ENCODE measurements at regions not wholly inside any gene's neighbourhood (a gene's known extent, or its start where the extent isn't known, plus 50 kb on each side); places are given as distances from the start of the nearest gene placed in this dataset.

DNA sequence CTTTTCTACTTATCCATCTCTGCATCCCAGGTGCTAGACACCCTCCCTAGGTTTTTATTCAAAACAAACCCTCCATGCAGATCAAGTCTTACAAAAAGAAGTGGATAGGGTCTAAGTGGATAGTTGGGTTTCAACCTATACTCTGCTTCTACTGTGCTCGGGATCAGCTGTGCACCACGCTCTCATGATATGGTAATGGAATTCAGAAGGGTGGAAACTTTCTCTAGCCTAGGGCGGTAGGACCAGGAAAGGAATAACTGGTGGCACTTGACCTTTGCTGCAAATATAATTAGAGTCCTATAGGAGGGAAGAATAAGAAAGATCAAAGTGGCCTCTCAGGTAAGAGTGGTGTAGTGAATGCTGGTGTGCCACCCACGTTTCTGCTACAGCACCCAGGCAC lies 272.9 kb downstream of the GPD2 start:
- TF ChIP-seq, protein P1, sequence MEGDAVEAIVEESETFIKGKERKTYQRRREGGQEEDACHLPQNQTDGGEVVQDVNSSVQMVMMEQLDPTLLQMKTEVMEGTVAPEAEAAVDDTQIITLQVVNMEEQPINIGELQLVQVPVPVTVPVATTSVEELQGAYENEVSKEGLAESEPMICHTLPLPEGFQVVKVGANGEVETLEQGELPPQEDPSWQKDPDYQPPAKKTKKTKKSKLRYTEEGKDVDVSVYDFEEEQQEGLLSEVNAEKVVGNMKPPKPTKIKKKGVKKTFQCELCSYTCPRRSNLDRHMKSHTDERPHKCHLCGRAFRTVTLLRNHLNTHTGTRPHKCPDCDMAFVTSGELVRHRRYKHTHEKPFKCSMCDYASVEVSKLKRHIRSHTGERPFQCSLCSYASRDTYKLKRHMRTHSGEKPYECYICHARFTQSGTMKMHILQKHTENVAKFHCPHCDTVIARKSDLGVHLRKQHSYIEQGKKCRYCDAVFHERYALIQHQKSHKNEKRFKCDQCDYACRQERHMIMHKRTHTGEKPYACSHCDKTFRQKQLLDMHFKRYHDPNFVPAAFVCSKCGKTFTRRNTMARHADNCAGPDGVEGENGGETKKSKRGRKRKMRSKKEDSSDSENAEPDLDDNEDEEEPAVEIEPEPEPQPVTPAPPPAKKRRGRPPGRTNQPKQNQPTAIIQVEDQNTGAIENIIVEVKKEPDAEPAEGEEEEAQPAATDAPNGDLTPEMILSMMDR (IDR thresholded peaks at IDR 0.05; ENCODE audit: low read depth, low read length), result no peak
- TF ChIP-seq EZH2phosphoT487 (IDR thresholded peaks at IDR 0.05; ENCODE audit: low read depth), result no peak
